GM19372 (cell line): ENCODE measurements at regions not wholly inside any gene's neighbourhood (a gene's known extent, or its start where the extent isn't known, plus 50 kb on each side); places are given as distances from the start of the nearest gene placed in this dataset.
"Not testable (repeated sequence)": the region's sequence is repeated elsewhere in the genome, so short reads cannot be mapped to it uniquely, and the experiment has no call there.

Experiments used
- ATAC-seq: cut with Tn5 transposase; IDR thresholded peaks from one replicate; pipeline ENCODE4 v1.9.1; 2021; ENCODE audit warnings: mild to moderate bottlenecking, low read depth, moderate library complexity; ENCODE audit not compliant: unreplicated experiment

- ATAC-seq: no peak
Observed at GRCh38 chr5:83001796-83002381, 75.3 kb downstream of the TMEM167A start.

- no peak for ATAC-seq
Observed at GRCh38 chr5:83000922-83001321, 76.3 kb downstream of the TMEM167A start.

- ATAC-seq: no peak
Observed at GRCh38 chr5:83000428-83000827, 76.8 kb downstream of the TMEM167A start.

- no peak for ATAC-seq
Observed at GRCh38 chr5:82993416-82993815, 83.8 kb downstream of the TMEM167A start.

GRCh38 chr5:82992646-82993045 is 84.5 kb downstream of the TMEM167A start:
- no peak for ATAC-seq

GRCh38 chr5:82991678-82992323 is 85.4 kb downstream of the TMEM167A start:
- no peak for ATAC-seq

- ATAC-seq: no peak
Observed at GRCh38 chr5:82991059-82991458, 86.1 kb downstream of the TMEM167A start.

- no peak for ATAC-seq
Observed at GRCh38 chr5:82987188-82987587, 90.0 kb downstream of the TMEM167A start.

GRCh38 chr5:82986404-82986803 is 90.8 kb downstream of the TMEM167A start:
- no peak for ATAC-seq

- no peak for ATAC-seq
Observed at GRCh38 chr5:82985763-82986162, 91.4 kb downstream of the TMEM167A start.

- no peak for ATAC-seq
Observed at GRCh38 chr5:82984786-82985735, 92.1 kb downstream of the TMEM167A start.

GRCh38 chr5:82982846-82983245 is 94.3 kb downstream of the TMEM167A start:
- no peak for ATAC-seq

GRCh38 chr5:82976887-82977286 is 100.3 kb downstream of the TMEM167A start:
- ATAC-seq: not testable (repeated sequence)

- ATAC-seq: no peak
Observed at GRCh38 chr5:82975812-82976211, 101.4 kb downstream of the TMEM167A start.

- no peak for ATAC-seq
Observed at GRCh38 chr5:82975396-82975795, 101.8 kb downstream of the TMEM167A start.

GRCh38 chr5:82974346-82974745 is 102.8 kb downstream of the TMEM167A start:
- not testable (repeated sequence) for ATAC-seq

GRCh38 chr5:82971901-82972300 is 105.3 kb downstream of the TMEM167A start:
- no peak for ATAC-seq

- ATAC-seq: not testable (repeated sequence)
Observed at GRCh38 chr5:82971034-82971806, 106.0 kb downstream of the TMEM167A start.

GRCh38 chr5:82969221-82969976 is 107.8 kb downstream of the TMEM167A start:
- ATAC-seq: not testable (repeated sequence)

GRCh38 chr5:82967072-82967471 is 110.1 kb downstream of the TMEM167A start:
- ATAC-seq: no peak
